OCI-LY3 (cell line): ENCODE measurements at regions not wholly inside any gene's neighbourhood (a gene's known extent, or its start where the extent isn't known, plus 50 kb on each side); places are given as distances from the start of the nearest gene placed in this dataset.

Experiments
- CTCF ChIP-seq: fragments of 200-600, 300-600 bp; sonication (generic); IDR thresholded peaks from 2 replicates; pipeline ENCODE4 v1.5.1; 2014; ENCODE audit warnings: antibody characterized with exemption, low read length, low read depth
- EZH2phosphoT487 ChIP-seq: fragments of 200-600 bp; shearing (Covaris generic); IDR thresholded peaks from 2 replicates; pipeline ENCODE4 v1.6.1; 2018; ENCODE audit warnings: antibody characterized with exemption, mixed run types, low read depth

DNA sequence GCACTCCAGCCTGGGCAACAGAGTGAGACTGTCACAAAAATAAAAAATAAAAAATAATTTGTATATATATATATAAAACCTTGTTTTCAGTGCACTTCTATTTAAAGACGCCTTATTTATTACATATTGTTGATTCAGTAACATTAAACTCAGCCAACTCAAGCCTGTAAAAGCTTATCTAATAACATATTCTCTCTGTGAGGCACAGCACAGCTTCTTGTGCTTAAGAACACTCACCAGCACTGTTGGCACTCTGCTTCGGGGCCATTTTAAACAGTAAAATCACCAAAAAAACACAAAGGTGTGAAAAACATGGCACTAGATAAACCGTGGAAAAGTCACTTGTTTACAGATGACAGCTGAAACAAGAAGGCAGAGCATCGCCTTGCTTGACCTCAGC, 89.0 kb upstream of the C10orf90 start:
- TF ChIP-seq CTCF (no peak), EZH2phosphoT487 (no peak)
